Inflammatory macrophage (primary cell): ENCODE measurements at regions not wholly inside any gene's neighbourhood (a gene's known extent, or its start where the extent isn't known, plus 50 kb on each side); places are given as distances from the start of the nearest gene placed in this dataset.

Experiments
- DNase-seq, 2 donors: peaks; one replicate each; pipeline ENCODE4 v3.0.0-alpha.2; 2020 to 2022

DNA sequence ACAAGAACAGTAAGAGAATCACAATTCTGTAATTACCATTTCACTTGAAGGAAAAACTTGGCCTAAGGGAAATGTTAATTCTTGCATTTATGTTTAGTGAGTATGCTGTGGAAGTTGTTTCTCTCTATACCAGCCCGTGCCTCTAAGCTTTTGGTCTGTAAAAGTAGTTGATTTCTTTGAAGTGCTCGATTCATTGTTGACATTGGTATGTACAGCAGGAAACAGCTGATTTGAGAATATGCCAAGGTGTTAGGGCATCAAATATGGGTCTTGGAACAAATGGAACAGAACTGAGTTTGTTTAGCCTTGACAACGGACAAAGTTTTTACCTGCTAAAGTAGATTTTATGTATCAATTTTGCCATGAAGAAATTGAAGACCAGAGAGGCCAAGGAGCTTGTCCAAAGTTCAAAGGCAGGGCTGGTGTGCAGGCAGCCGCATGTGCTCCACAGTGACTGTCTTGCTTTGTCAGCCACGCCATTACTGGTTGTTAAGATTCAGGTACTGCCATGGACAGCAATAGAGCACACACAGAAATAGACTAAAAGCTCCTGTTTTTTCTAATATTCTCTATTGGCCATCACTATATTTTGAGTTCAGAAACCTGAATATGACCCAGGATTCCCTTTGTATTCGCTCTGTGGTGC, 75.5 kb upstream of the TLR3 start:
- DNase-seq = no peak

DNA sequence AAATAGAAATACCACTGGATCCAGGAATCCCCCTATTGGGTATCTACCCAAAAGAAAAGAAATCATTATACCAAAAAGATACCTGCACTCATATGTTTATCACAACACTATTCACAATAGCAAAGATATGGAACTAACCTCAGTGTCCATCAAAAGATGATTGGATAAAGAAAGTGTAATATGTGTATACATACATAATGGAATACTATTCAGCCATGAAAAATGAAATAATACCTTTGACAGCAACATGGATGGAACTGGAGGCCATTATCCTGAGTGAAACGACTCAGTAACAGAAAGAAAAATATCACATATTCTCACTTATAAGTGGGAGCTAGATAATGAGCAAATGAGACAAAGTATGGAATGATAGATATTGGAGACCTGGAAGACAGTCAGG, 74.2 kb upstream of the TLR3 start:
- DNase-seq = no peak

DNA sequence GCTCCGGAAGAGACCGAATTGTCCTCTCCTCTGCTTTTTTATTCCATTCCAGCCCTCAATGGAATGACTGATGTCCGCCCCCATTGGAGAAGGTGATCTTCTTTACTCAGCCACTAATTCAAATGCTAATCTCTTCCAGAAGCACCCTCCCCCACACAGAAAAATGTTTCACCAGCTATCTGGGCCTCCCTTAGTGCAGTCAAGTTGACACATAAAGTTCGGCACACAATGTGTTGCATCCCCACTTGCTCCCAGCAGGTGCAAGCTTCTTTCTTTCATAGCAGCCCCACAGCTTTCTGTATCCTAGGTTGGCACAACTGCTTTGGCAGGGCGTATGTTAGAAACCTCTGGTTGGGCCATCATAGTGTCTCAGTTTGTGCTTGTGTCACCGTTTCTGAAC, 73.3 kb upstream of the TLR3 start:
- DNase-seq = no peak

DNA sequence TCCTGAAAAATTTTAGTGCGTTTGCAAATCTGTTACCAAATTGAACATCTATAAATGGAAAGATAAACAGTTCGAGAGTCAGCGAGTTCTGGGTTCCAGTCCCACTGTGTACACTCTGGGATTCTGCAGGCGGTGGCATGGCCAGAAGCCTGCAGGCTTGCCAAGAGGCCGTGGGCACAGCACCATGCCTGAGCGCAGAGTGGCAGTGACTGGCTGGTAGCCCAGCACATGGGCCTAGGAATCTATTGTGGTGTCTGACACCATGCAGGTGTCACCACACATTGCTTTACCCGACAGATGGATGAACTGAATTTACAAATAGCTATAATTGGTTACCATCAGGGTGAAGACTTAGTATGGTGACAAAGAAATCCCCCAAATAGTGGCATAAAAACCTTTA, 71.7 kb upstream of the TLR3 start:
- DNase-seq = no peak

DNA sequence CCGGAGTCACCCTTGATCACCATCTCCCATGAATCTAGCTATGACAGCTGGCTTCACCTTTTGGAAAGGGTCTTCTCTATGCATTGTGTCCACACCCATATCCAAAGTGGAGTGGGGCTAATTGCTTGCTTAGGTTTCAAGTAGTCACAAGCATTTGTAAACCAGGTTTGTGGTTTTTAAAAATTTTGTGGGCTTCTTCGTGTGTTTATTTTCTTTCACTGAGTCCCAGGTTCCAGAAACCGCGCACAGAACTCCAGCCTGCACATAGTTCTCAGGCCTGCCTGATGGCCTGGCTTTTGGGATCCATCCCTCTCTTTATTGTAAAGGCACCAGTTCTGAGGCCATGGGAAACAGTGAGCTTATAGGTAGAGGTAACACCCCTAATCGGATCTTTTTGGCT, 70.2 kb upstream of the TLR3 start:
- DNase-seq = no peak

DNA sequence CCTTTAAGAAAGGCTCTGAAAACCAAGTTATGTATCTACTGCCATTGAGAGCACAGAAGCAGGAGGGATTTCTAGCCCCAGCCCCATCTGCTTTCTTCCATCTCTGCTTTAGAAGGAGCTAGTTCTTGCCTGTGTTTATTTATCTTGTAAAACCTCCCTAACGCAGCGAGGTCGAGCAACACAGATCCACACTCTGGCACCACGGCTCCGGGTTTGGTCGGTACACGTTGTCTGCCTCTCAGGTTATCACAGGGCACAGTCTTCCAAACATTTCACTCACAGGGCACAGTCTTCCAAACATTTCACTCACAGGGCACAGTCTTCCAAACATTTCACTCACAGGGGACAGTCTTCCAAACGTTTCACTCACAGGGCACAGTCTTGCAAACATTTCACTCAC, 69.7 kb upstream of the TLR3 start:
- DNase-seq = no peak

DNA sequence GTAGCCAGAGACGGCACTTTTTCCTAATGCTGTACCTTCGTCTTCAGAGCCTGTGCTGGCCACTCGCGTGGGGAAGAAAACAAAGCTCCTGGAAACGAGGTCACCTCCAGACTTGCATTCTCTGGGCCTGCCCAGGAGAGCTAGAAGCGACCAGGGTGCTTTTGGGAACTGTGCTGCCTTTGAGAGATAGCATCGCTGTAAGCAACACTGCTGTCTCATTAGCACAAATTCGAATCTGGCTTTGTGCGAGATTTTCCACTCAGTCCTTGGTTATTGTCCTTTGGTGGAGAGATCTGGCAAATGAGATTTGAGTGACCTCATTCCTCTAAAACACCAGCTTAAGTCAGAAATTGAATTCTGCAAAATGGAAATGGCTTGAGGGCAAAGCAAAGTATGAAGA, 66.1 kb upstream of the TLR3 start:
- DNase-seq = no peak

DNA sequence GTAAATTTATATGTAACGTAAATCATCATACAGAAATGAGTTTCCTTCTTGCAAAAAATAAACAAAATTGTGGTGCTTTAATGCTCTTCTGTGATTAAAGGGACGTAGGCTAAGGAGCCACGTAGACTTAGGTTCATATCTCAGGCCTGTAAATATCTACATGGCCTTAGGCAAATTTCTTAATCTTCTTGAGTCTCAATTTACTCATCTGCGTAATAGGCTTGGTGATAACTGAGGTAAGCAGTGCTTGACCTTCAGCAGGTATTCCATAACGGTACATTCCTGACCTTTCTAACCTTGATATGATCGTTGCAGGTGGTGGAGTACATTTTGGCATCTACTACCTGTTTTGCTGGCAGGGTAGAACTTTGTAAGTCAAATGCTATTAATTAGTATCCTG, 65.2 kb upstream of the TLR3 start:
- no peak for DNase-seq

DNA sequence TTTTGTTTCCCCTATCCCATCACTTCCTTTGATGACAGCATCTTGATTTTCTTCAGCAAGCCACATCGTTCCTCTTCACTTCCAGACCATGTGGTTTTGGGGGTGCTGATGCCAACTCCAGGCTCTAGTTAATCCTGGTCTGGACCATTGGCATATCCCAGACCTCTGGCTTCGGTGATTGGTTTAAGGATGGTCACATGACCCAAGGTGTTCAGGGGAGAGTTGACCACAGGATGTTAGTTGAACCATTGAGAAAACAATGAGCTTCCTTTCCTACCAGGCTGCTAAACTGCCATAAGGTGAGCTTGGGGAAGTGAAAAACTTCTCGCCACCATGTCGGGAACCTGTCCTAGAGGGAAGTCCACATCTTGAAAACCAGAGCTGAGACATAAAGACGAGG, 60.9 kb upstream of the TLR3 start:
- DNase-seq = no peak

DNA sequence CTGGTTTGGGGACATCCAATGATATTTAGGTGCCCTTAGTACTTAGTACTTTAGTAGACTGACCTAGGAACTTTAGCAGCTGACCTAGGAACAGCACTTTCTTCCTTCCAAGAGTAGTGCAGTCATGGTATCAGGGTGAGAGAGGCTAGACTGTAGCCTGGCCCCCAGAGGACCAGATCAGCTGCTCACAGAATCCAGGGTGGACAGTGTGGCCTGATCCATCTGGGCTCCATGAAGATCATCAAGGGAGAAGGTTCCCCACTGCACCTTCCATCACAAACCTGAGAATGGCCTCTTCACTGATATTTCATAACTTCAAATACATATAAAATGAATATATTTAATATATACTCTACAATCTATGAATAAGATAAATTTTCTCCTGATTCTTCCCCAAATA, 59.0 kb upstream of the TLR3 start:
- no peak for DNase-seq

DNA sequence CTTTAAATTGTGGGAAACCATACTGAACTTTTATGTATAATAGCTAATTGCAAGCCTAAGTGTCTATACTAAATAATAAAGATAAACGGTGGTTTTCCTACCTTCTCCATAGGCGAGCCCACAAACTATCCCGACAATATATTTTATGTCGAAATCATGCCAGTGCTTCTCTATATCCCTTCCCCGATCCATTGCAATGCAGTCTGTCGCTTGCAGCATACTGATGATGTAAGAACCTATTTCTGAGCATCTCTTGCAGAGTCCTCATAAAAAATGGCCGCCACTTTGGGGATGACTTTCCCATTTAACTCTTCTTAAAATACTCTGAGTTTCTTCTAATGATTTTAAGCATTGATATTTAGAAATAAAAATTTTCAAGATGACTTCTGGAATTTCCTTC, 58.1 kb upstream of the TLR3 start:
- no peak for DNase-seq

DNA sequence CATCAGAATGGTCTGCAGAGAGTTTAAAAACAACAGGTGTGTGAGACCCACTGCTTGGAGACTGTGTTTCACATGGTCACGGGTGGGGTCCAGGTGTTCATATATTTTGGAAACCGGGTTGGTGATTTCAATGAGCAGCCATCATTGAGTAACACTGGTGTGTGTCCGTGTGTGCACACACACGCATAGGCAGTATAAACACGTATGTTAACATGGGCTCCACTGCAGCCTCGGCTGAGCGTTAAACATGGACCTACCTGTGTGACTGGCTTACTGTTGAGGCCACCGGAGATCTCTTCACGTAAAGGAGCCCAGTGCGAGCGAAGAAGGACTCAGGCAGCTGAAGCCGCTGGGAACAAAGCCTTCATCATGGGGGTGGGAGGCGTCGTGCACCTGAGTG, 56.9 kb upstream of the TLR3 start:
- no peak for DNase-seq

DNA sequence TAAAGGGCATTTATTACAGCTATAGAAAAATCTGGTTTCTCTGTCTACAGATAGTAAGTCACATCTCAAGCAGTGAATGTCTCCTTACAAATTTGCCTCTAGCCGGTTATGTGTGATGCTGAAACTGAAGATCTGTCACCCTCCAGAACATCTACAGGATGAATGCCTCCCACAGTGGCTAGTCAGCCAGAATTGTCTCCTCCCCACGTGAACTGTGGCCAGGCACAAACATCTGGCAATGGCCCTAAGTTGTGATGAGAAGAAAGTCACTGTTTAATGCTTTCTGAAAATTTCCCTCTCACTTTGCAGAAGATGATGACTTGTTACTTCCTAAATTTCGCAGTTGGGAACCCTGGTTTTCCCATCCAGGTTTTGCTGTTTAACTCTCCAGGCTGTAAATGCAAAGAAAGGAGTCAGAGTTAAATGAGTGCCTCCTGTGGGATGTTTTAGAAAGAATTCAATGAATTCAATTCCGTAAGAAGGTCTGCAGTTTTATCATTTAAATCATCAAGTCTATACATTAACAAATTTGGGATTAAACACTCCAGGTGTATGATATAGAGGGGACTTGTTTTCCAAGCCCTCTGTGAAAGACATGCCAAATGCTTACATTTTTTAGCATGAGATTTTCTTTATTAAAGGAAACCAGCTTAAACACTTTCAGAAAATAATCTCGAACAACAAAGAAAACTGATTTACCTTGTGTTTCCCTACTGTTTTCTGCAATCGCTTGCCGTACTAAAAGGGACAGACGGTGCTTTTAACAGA, 55.4 kb upstream of the TLR3 start:
- no peak for DNase-seq

DNA sequence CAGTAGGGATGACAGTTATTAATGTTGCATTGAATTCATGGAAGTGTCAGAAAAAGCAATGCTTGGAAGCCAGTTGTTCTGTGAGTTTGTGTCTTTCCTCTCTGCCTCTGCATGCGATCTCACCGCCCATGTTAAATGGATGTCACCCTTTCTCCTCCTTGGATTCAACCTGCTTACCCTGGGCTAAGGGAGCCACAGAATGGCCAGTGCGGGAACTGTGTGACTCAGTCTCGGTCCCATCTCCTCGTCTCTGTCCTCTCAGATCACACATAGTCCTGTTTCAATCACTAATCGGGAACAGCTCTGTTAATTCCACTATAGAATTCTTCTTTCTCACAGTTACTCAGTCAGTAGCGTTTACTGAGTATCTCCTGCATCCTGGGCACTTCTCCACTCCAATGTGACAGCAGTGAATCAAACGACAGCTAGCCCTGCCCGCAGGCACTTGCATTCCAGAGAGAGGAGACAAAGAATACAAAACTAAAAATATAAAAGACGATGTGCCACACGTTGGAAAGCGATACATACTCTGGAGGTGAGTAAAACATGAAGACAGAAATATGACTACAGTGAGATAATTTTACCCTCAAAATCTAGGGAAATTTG, 53.6 kb upstream of the TLR3 start:
- DNase-seq = no peak

DNA sequence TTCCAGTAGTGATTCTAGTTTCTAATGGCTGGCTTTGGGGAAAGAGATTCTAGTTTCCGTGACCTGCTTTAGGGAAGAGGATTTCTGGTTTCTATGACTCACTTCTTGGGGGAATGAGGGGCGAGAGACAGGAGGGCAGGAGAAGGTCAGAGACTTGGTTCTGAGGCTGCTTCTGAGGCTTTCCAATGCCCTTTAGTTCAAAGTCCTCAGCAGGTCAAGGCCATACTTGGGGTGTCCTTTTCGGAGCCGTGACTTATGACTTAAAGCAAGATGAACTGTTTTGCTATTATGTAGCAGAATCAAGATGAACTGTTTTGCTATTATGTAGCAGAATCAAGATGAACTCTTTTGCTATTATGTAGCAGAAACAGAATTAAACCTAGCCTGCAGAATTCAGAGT, 52.2 kb upstream of the TLR3 start:
- no peak for DNase-seq

DNA sequence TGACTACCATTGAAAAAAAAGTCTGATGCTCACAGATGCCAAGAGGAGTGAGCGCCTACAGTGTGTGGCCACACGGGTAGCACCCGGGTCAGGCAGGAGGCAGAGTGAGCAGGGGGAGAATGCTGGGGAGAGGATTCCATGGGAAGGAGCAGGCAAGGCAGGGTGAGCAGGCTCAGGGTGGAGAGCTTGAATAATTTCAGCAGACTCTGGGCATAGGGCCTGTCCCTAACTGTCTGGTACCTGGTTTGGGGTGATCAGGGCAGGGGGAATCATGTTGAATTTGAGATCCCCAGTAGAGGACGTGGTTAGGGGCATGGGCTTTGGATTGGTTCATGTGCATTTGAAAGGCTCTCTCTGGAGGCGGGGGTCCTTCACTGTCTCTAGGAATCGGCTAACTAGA, 51.2 kb upstream of the TLR3 start:
- no peak for DNase-seq

DNA sequence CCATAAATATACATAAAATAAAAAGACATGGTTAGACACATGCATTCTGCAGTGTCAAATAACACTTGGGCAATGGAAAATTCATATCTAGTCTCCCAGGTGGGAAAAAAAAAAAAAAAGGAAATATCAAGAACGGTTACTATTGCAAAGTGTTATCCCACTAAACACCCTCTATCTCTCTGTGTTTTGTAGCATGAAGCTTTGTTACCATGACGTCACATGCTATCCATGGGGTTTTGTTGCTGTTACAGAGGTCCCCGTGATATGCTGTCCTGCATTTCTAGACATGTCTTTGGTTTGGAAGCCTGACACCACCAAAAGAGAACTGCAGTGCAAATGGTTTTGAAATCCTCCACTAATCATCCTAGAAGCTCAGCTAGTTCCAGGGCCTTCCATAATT, 50.7 kb upstream of the TLR3 start:
- DNase-seq = no peak

DNA sequence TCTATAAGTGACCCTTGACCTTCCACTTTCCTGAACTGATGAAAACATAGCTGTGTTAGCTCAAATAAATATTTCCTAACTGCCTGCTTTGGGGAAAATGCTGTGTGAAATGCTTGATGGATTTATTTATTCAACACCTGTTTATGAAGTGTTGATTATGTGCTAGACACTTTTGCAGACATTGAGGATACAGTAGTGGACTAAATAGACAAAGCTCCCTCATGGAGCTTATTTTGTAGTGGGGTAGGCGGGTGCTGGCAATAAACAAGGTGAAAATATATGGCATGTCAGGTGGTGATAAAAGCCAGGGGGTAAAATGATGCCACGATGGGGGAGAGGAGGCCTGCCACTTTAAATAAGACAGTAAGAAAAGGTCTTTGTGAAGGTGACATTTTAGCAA, 50.2 kb upstream of the TLR3 start:
- DNase-seq = no peak
